PFSK-1 (cell line): ENCODE measurements at regions not wholly inside any gene's neighbourhood (a gene's known extent, or its start where the extent isn't known, plus 50 kb on each side); places are given as distances from the start of the nearest gene placed in this dataset.

Experiments used
- POLR2AphosphoS5 ChIP-seq: IDR thresholded peaks from 2 replicates; pipeline ENCODE4 v1.6.1; 2012; ENCODE audit warnings: low read depth, mild to moderate bottlenecking, control low read depth, low read length, moderate library complexity
- REST ChIP-seq, 2 experiments: IDR thresholded peaks; 2 replicates each; pipeline versions ENCODE4 v1.6.1 to v1.8.0; 2011 to 2012; ENCODE audit warnings: low read depth in 2 of 2, low read length in 2 of 2, control low read depth in 1 of 2, inconsistent platforms in 1 of 2, mild to moderate bottlenecking in 1 of 2, moderate library complexity in 1 of 2; ENCODE audit not compliant: insufficient read depth in 1 of 2

GRCh38 chr7:113694149-113694548 is 224.7 kb downstream of the PPP1R3A start:
- TF ChIP-seq POLR2AphosphoS5, result no peak
- TF ChIP-seq REST (IDR thresholded peaks at IDR 0.05; ENCODE audit: insufficient read depth in 1 of 2, low read depth in 2 of 2, low read length in 2 of 2), result no peak
